K562 (cell line): ENCODE measurements at regions not wholly inside any gene's neighbourhood (a gene's known extent, or its start where the extent isn't known, plus 50 kb on each side); places are given as distances from the start of the nearest gene placed in this dataset.

Experiments used
- GATA2 ChIP-seq: sonication (generic); formaldehyde crosslinking; IDR thresholded peaks from 2 replicates; pipeline ENCODE4 v1.4.0; 2020; ENCODE audit warnings: mild to moderate bottlenecking, missing genetic modification reagents
- KLF6 ChIP-seq: fragments of 250-450 bp; sonication (Bioruptor Pico); IDR thresholded peaks from 2 replicates; pipeline ENCODE4 v1.4.0; 2020; ENCODE audit warnings: mild to moderate bottlenecking, moderate library complexity, borderline replicate concordance
- NR2C2 ChIP-seq, 2 experiments: fragments of 200-800 bp in 1 of 2; sonication (Bioruptor generic) in 1 of 2; sonication (generic) in 1 of 2; formaldehyde crosslinking in 1 of 2; IDR thresholded peaks; 2 replicates each; pipeline versions ENCODE4 v1.6.1 to v1.8.0; 2016 to 2022; ENCODE audit warnings: mild to moderate bottlenecking in 1 of 2, missing compliant biosample characterization in 1 of 2, missing genetic modification characterization in 1 of 2, missing genetic modification reagents in 1 of 2
- POLR2A ChIP-seq: fragments of 450-650 bp; conservative IDR thresholded peaks from 2 replicates; pipeline ENCODE4 v1.6.1; 2016
- TCF3 ChIP-seq: sonication (generic); formaldehyde crosslinking; IDR thresholded peaks from 2 replicates; pipeline ENCODE4 v1.4.0; 2020; ENCODE audit warnings: mild to moderate bottlenecking, missing genetic modification reagents
- U2AF1 ChIP-seq: fragments of 200-400 bp; formaldehyde crosslinking; optimal IDR thresholded peaks from 2 replicates; pipeline ENCODE3; 2017; ENCODE audit warnings: mild to moderate bottlenecking, low read depth, low read length, moderate library complexity
- ZFX ChIP-seq: sonication (generic); formaldehyde crosslinking; IDR thresholded peaks from 2 replicates; pipeline ENCODE4 v1.8.0; 2022; ENCODE audit warnings: mild to moderate bottlenecking, missing genetic modification reagents, moderate library complexity
- ZNF778 ChIP-seq: fragments of 450-650 bp; formaldehyde crosslinking; IDR thresholded peaks from 2 replicates; pipeline ENCODE4 v1.4.0; 2020; ENCODE audit warnings: mild to moderate bottlenecking, moderate library complexity
- TF ChIP-seq, protein P1 (sequence below), 2 experiments: fragments of 450-650 bp in 1 of 2; sonication (generic) in 1 of 2; formaldehyde crosslinking in 1 of 2; IDR thresholded peaks; 2 replicates each; pipeline versions ENCODE4 v1.7.1 to v1.9.0; 2016 to 2022; ENCODE audit warnings: inconsistent platforms in 1 of 2, mild to moderate bottlenecking in 1 of 2, missing genetic modification reagents in 1 of 2

DNA sequence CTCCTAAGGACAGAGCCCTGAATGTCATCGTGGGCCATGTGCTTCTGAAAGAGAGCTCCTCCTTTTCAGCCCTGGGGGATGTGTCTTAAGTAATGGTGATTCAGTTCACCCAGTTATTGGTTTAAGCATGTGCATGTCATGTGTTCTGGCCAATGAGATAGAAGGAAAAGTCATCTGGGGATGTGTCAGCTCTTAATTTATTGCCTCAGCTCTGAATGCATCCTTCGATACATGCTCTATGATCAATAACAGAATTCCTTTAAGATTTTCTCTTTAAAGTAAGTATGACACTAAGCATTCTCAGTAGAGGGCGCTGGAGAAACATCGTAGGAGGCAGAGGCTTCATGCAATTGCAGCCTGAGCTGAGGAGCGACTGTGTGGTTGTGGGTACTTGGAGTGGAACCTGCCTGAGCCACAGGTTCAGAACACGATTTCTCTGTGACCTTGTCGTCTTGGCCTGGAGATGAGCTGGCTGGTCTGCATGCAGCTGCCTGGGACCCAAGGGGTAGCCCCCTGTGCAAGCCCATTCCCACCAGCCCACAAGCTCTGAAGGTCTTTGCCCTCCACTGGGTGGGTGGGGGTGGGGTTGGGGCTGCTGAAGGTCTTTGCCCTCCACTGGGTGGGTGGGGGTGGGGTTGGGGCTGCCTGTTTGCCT lies 69.5 kb downstream of the C3orf38 start:
- TF ChIP-seq POLR2A, result no peak
- TF ChIP-seq U2AF1, result no peak
- TF ChIP-seq ZNF778 (CRISPR knock-in tag), result no peak
- TF ChIP-seq, protein P1, sequence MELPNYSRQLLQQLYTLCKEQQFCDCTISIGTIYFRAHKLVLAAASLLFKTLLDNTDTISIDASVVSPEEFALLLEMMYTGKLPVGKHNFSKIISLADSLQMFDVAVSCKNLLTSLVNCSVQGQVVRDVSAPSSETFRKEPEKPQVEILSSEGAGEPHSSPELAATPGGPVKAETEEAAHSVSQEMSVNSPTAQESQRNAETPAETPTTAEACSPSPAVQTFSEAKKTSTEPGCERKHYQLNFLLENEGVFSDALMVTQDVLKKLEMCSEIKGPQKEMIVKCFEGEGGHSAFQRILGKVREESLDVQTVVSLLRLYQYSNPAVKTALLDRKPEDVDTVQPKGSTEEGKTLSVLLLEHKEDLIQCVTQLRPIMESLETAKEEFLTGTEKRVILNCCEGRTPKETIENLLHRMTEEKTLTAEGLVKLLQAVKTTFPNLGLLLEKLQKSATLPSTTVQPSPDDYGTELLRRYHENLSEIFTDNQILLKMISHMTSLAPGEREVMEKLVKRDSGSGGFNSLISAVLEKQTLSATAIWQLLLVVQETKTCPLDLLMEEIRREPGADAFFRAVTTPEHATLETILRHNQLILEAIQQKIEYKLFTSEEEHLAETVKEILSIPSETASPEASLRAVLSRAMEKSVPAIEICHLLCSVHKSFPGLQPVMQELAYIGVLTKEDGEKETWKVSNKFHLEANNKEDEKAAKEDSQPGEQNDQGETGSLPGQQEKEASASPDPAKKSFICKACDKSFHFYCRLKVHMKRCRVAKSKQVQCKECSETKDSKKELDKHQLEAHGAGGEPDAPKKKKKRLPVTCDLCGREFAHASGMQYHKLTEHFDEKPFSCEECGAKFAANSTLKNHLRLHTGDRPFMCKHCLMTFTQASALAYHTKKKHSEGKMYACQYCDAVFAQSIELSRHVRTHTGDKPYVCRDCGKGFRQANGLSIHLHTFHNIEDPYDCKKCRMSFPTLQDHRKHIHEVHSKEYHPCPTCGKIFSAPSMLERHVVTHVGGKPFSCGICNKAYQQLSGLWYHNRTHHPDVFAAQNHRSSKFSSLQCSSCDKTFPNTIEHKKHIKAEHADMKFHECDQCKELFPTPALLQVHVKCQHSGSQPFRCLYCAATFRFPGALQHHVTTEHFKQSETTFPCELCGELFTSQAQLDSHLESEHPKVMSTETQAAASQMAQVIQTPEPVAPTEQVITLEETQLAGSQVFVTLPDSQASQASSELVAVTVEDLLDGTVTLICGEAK (IDR thresholded peaks at IDR 0.05), result no peak
- TF ChIP-seq, protein P1 (CRISPR knock-in tag; IDR thresholded peaks at IDR 0.05), result no peak
- TF ChIP-seq GATA2 (CRISPR knock-in tag), result no peak
- TF ChIP-seq KLF6 (CRISPR knock-in tag), result no peak
- no peak for TF ChIP-seq NR2C2 (CRISPR knock-in tag; IDR thresholded peaks at IDR 0.05)
- TF ChIP-seq NR2C2 (tag; IDR thresholded peaks at IDR 0.05), result no peak
- TF ChIP-seq ZFX (CRISPR knock-in tag), result no peak
- no peak for TF ChIP-seq TCF3 (CRISPR knock-in tag)
